Common myeloid progenitor, CD34-positive (primary cell): ENCODE measurements at regions not wholly inside any gene's neighbourhood (a gene's known extent, or its start where the extent isn't known, plus 50 kb on each side); places are given as distances from the start of the nearest gene placed in this dataset.

ENCODE experiments used
- CTCF ChIA-PET: fragments of 350-600 bp; sonication (Branson Sonifier 250); formaldehyde crosslinking; loops from one replicate; lab custom pipeline; 2021; ENCODE audit warnings: antibody characterized with exemption; lab: Charles Lee
- POLR2A ChIA-PET: fragments of 350-600 bp; sonication (Branson Sonifier 250); formaldehyde crosslinking; loops from one replicate; lab custom pipeline; 2021; ENCODE audit warnings: antibody characterized with exemption; lab: Charles Lee
- DNase-seq, 3 donors: peaks; one replicate each; pipeline versions ENCODE4 v3.0.0 to v3.0.0-alpha.2; 2013
- H3K27ac ChIP-seq, 2 experiments: 1 replicate in 1 of 2; 2 replicates in 1 of 2; pipeline ENCODE4 v1.7.0; 2013; ENCODE audit warnings: inconsistent platforms in 2 of 2, low read length in 2 of 2, mild to moderate bottlenecking in 2 of 2, low read depth in 1 of 2, moderate library complexity in 1 of 2; ENCODE audit not compliant: severe bottlenecking in 2 of 2, insufficient read depth in 1 of 2, poor library complexity in 1 of 2
- H3K27me3 ChIP-seq, 5 experiments: replicated peaks in 2 of 5; 1 replicate in 3 of 5; 2 replicates in 2 of 5; pipeline versions ENCODE4 v1.6.1 to v1.7.0; 2013; ENCODE audit warnings: low read length in 4 of 5, mild to moderate bottlenecking in 2 of 5, moderate library complexity in 2 of 5, inconsistent platforms in 1 of 5; ENCODE audit not compliant: insufficient read depth in 5 of 5, control insufficient read depth in 4 of 5
- H3K36me3 ChIP-seq, 4 experiments: 1 replicate in 2 of 4; 2 replicates in 2 of 4; pipeline versions ENCODE4 v1.6.1 to v1.7.0; 2013; ENCODE audit warnings: low read length in 3 of 4, control low read depth in 1 of 4, mild to moderate bottlenecking in 1 of 4; ENCODE audit not compliant: control insufficient read depth in 4 of 4, insufficient read depth in 4 of 4
- H3K4me1 ChIP-seq, 4 experiments: 1 replicate in 3 of 4; 2 replicates in 1 of 4; pipeline versions ENCODE4 v1.6.1 to v1.7.1; 2013; ENCODE audit warnings: low read length in 3 of 4, mild to moderate bottlenecking in 3 of 4, control low read depth in 1 of 4, inconsistent platforms in 1 of 4, moderate library complexity in 1 of 4; ENCODE audit not compliant: control insufficient read depth in 4 of 4, insufficient read depth in 4 of 4; ENCODE audit errors: control extremely low read depth in 1 of 4
- H3K4me3 ChIP-seq, 7 experiments: 1 replicate in 4 of 7; 2 replicates in 3 of 7; pipeline versions ENCODE4 v1.5.1 to v1.7.0; 2013; ENCODE audit warnings: mild to moderate bottlenecking in 7 of 7, low read length in 6 of 7, moderate library complexity in 6 of 7, inconsistent platforms in 2 of 7, low read depth in 2 of 7, control low read depth in 1 of 7; ENCODE audit not compliant: insufficient read depth in 4 of 7, control insufficient read depth in 1 of 7; ENCODE audit errors: extremely low read depth in 1 of 7
- H3K9me3 ChIP-seq, 5 experiments: 1 replicate in 4 of 5; 2 replicates in 1 of 5; pipeline versions ENCODE4 v1.6.1 to v1.7.1; 2013; ENCODE audit warnings: low read length in 4 of 5, mild to moderate bottlenecking in 2 of 5, inconsistent platforms in 1 of 5, low read depth in 1 of 5, moderate library complexity in 1 of 5; ENCODE audit not compliant: control insufficient read depth in 4 of 5, insufficient read depth in 2 of 5; ENCODE audit errors: control extremely low read depth in 1 of 5
- WGBS: methylation state at CpG from one replicate; pipeline ENCODE4 v1.1.5; 2013; ENCODE audit not compliant: insufficient coverage; 5-methylcytosine and 5-hydroxymethylcytosine counted together

- no peaks in the 10 kb centered on the region for H3K36me3 ChIP-seq
- no peak overlapping the region for H3K27ac ChIP-seq
- no peak for DNase-seq
- H3K9me3 ChIP-seq = peaks cover 0 to 1% (median 0%) of the 10 kb centered on the region in 5 experiments
- WGBS = 51% methylated on average over 5 of the region's 5 CpGs
- H3K4me3 ChIP-seq = no peak overlapping the region
- no peaks in the 10 kb centered on the region for H3K27me3 ChIP-seq
- POLR2A ChIA-PET = no interaction called here
- CTCF ChIA-PET = no interaction called here
- no peaks in the 10 kb centered on the region for H3K4me1 ChIP-seq
Observed at GRCh38 chrY:11293392-11293791, 1407.6 kb upstream of the USP9Y start.

DNA sequence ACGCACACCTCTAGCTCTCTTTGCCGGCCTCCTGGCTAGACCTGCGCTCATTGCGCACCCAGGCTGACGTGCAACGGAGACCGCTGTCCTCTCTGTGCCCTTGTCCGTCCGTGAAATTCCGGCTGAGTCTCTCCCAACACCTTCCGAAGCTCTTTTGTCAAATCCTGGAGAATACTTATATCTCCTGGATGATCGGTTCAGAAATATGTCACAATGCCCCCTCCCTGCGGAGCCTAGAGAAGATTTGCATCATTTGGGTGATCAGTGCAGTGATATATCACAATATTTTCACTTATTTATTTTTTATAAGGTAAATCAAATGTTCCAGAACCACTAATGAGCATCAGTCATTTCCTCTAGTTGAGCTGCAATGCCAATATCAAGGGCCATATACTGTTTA is 1366.9 kb upstream of the USP9Y start:
- peak; percentile 0 to 10 (median 2) for DNase-seq
- H3K27ac ChIP-seq = no peak overlapping the region
- no peaks in the 10 kb centered on the region for H3K27me3 ChIP-seq
- ChIA-PET POLR2A (no interaction called here), CTCF (no interaction called here)
- H3K4me3 ChIP-seq = no peak overlapping the region
- WGBS = 85% methylated on average over 6 of the region's 13 CpGs
- H3K9me3 ChIP-seq = no peaks in the 10 kb centered on the region
- H3K4me1 ChIP-seq = no peaks in the 10 kb centered on the region
- no peaks in the 10 kb centered on the region for H3K36me3 ChIP-seq
